Endothelial cell of umbilical vein (primary cell): ENCODE measurements at regions not wholly inside any gene's neighbourhood (a gene's known extent, or its start where the extent isn't known, plus 50 kb on each side); places are given as distances from the start of the nearest gene placed in this dataset.

Experiments
- CTCF ChIP-seq, 2 donors: IDR thresholded peaks; 1 replicate in 1 of 2; 2 replicates in 1 of 2; pipeline ENCODE4 v1.5.1; 2011; ENCODE audit warnings: low read length in 2 of 2, mild to moderate bottlenecking in 2 of 2, moderate library complexity in 2 of 2, control low read depth in 1 of 2, inconsistent platforms in 1 of 2, low read depth in 1 of 2; ENCODE audit not compliant: insufficient read depth in 1 of 2; ENCODE audit errors: extremely low read depth in 1 of 2
- EZH2 ChIP-seq: IDR thresholded peaks from 2 replicates; pipeline ENCODE4 v1.6.1; 2012; ENCODE audit warnings: borderline replicate concordance, low read depth, mild to moderate bottlenecking, moderate library complexity, low read length, inconsistent platforms; ENCODE audit not compliant: severe bottlenecking
- MAX ChIP-seq: IDR thresholded peaks from 2 replicates; pipeline ENCODE4 v1.6.1; 2011; ENCODE audit not compliant: insufficient read depth, insufficient read length
- POLR2A ChIP-seq: IDR thresholded peaks from 2 replicates; pipeline ENCODE4 v1.6.1; 2012; ENCODE audit warnings: low read depth, mild to moderate bottlenecking, control low read depth, low read length

- TF ChIP-seq POLR2A (no peak), MAX (no peak), CTCF (IDR thresholded peaks at IDR 0.05; ENCODE audit: extremely low read depth in 1 of 2, insufficient read depth in 1 of 2, low read depth in 1 of 2, low read length in 2 of 2) (no peak), EZH2 (no peak)
Measured at GRCh38 chr1:208848854-208849253, 604.7 kb upstream of the PLXNA2 start.
